GM12873 (cell line): ENCODE measurements at regions not wholly inside any gene's neighbourhood (a gene's known extent, or its start where the extent isn't known, plus 50 kb on each side); places are given as distances from the start of the nearest gene placed in this dataset.

Source experiments
- CTCF ChIP-seq: IDR thresholded peaks from 2 replicates; pipeline ENCODE4 v1.5.1; 2012; ENCODE audit warnings: low read depth, mild to moderate bottlenecking, moderate library complexity, low read length, control low read depth; ENCODE audit not compliant: insufficient read depth; ENCODE audit errors: missing control alignments

GRCh38 chr17:13076905-13077304 is 59.1 kb upstream of the ELAC2 start:
- no peak for TF ChIP-seq CTCF

- TF ChIP-seq CTCF = no peak
Measured at GRCh38 chr17:13074026-13074425, 56.2 kb upstream of the ELAC2 start.

- no peak for TF ChIP-seq CTCF
Measured at GRCh38 chr17:13073018-13073417, 55.2 kb upstream of the ELAC2 start.

GRCh38 chr17:13070732-13071131 is 52.9 kb upstream of the ELAC2 start:
- no peak for TF ChIP-seq CTCF

- no peak for TF ChIP-seq CTCF
Measured at GRCh38 chr17:13067629-13068303, 49.9 kb upstream of the ELAC2 start.
